Omental fat pad (tissue), 3 donors: ENCODE measurements at regions not wholly inside any gene's neighbourhood (a gene's known extent, or its start where the extent isn't known, plus 50 kb on each side); places are given as distances from the start of the nearest gene placed in this dataset.

ENCODE experiments used
- ATAC-seq: fragments of 150-250 bp; one replicate; pipeline ENCODE4 v1.9.1; 2016; ENCODE audit warnings: mild to moderate bottlenecking, moderate library complexity; ENCODE audit not compliant: low FRiP score
- DNase-seq: peaks from one replicate; pipeline ENCODE4 v3.0.0-alpha.2; 2019; ENCODE audit warnings: low spot score
- CTCF ChIP-seq, 3 donors: fragments of 450-650 bp; IDR thresholded peaks; one replicate each; pipeline ENCODE4 v1.5.1; 2016 to 2017; ENCODE audit warnings: antibody characterized with exemption in 3 of 3, mild to moderate bottlenecking in 3 of 3, moderate library complexity in 2 of 3

DNA sequence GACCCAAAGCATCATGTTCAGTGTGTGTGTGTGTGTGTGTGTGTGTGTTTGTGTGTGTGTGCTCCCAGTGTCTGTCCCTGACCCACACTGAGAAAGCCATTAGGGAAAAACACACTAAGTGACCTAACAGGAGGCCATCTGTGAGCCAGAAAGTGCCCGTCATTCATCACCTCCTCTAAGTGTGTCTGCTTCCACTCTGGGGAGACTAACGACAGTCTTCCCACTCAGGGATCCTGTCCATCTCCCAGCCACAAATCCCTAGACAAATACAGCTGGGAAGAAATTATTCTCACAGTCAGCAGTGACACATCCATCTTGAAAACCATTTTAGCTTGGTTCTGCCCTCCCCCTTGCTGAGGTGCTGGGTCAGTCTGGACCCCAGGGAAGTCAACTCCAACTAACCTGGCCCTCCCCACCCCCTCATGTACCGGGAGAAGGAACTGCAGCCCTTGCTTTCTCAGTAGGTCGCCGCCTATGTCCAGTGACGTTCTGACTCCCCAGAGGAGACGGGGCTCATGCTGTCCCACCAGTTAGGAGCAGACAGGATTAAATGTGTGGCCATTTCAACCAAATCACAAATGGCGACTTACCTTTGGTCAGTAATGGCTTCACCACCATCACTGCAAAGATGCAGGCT, 296.5 kb upstream of the ZNF32 start:
- DNase-seq = no peak
- TF ChIP-seq CTCF (IDR thresholded peaks at IDR 0.05) = no peak
- no peak for ATAC-seq

DNA sequence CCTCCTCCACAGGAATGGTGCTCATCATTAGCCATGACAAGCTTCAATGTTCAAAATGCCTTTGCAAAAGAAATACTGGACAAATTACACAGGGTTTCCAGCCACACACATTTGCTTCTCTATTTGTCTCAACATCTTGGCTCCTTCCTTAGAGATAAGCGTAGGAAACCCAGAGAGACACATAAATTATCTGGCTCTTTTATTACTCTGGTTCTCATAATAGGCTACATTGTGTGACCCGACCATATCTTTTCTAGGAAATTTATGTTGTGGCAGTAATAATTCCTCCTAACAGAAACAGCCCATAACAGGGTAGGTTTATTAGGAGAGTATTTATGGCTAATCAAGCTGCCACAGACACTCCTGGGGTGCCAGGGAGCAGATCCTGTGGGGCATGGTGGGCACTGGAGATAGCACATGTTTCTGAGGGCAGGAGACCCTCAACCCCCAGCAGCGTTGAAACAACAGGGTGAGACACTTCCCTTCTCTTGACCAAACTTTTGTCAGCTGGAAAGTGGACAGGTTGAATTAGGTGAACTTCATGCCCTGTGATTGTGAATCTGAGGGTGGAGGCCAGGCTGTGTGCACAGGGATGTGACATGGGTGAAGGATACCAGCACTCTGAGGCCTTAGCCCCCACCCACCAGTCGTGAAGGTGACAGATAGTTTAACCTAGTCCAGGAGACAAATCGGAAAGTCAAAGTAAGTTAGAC, 295.9 kb upstream of the ZNF32 start:
- DNase-seq = no peak
- TF ChIP-seq CTCF (IDR thresholded peaks at IDR 0.05) = no peak
- ATAC-seq = no peak

GRCh38 chr10:43943818-43944360, 295.2 kb upstream of the ZNF32 start:
- DNase-seq (no peak), ATAC-seq (no peak)
- no peak for TF ChIP-seq CTCF (IDR thresholded peaks at IDR 0.05)

- TF ChIP-seq CTCF (IDR thresholded peaks at IDR 0.05) = no peak
- ATAC-seq = no peak
- no peak for DNase-seq
Observed at GRCh38 chr10:43943119-43943817, 294.6 kb upstream of the ZNF32 start.

DNA sequence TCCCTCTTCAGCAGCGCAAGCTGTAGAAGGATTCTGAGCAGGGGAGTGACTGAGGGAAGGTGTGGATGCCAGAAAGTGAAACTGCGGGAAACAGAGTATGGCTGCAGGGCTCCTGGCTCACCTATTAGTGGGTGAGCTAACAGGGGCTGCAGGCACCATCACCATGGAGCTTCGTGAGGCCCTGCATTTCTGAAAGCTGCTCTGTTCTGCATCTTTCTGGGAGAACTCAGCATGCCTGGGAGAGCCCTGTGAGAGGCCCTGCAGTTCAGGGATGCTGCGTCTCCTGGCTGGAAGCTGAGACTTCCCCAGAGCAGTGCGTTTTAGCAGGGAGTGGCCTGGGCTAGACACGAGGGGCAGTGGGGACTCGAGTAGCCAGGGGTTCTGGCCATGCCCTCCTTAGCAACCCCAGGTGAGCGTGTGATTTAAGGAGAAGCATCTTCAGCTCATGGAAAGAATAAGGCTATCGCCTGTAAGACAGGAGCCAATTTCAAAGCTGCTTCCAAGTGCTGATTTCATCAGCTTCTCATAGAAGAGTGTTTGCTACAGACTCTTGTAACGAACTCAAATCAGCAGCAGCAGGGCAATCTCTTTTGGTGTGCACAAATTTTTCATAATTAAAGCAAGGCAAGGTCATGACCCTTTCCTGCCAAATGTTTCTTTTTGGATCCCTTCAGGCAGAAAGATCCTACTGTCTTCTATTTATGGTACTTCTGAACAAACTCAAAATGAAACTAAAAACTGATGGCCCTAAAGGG, 293.6 kb upstream of the ZNF32 start:
- ATAC-seq (no peak), DNase-seq (no peak)
- no peak for TF ChIP-seq CTCF (IDR thresholded peaks at IDR 0.05)

GRCh38 chr10:43940898-43941837, 292.5 kb upstream of the ZNF32 start:
- TF ChIP-seq CTCF (IDR thresholded peaks at IDR 0.05) = no peak
- DNase-seq (no peak), ATAC-seq (no peak)
